ENCODE measurements at regions not wholly inside any gene's neighbourhood (a gene's known extent, or its start where the extent isn't known, plus 50 kb on each side); places are given as distances from the start of the nearest gene placed in this dataset.

GRCh38 chr11:71302911-71303310 lies 50.5 kb upstream of the SHANK2 start:
- Histone ChIP-seq H3K27me3 (ENCODE audit: insufficient read depth, poor library complexity, severe bottlenecking) (no peaks in the 10 kb centered on the region), H3K4me3 (replicated peaks; ENCODE audit: insufficient read depth, low read length) (no peak overlapping the region), H3K27ac (replicated peaks) (no peak overlapping the region)
- DNase-seq (ENCODE audit: low read depth in 1 of 2, low spot score in 1 of 2): no peak
- TF ChIP-seq CTCF (IDR thresholded peaks at IDR 0.05; ENCODE audit: insufficient read depth, low read length): no peak
- no peak for TF ChIP-seq REST (IDR thresholded peaks at IDR 0.05; ENCODE audit: insufficient replicate concordance, low read depth)
- TF ChIP-seq GABPA (IDR thresholded peaks at IDR 0.05; ENCODE audit: low read depth): no peak
- no peak for TF ChIP-seq POLR2AphosphoS5 (IDR thresholded peaks at IDR 0.05; ENCODE audit: low read depth)
- no peak for TF ChIP-seq SPI1 (IDR thresholded peaks at IDR 0.05; ENCODE audit: borderline replicate concordance, low read depth)

GRCh38 chr11:71302534-71302909 lies 50.1 kb upstream of the SHANK2 start:
- no peaks in the 10 kb centered on the region for H3K27me3 ChIP-seq (ENCODE audit: insufficient read depth, poor library complexity, severe bottlenecking)
- no peak for DNase-seq (ENCODE audit: low read depth in 1 of 2, low spot score in 1 of 2)
- H3K4me3 ChIP-seq (replicated peaks; ENCODE audit: insufficient read depth, low read length): no peak overlapping the region
- TF ChIP-seq REST (IDR thresholded peaks at IDR 0.05; ENCODE audit: insufficient replicate concordance, low read depth) (no peak), SPI1 (IDR thresholded peaks at IDR 0.05; ENCODE audit: borderline replicate concordance, low read depth) (no peak), CTCF (IDR thresholded peaks at IDR 0.05; ENCODE audit: insufficient read depth, low read length) (no peak), GABPA (IDR thresholded peaks at IDR 0.05; ENCODE audit: low read depth) (no peak), POLR2AphosphoS5 (IDR thresholded peaks at IDR 0.05; ENCODE audit: low read depth) (no peak)
- H3K27ac ChIP-seq (replicated peaks): no peak overlapping the region

Measured in HL-60 (cell line).